Thyroid gland (tissue), 4 donors: ENCODE measurements at regions not wholly inside any gene's neighbourhood (a gene's known extent, or its start where the extent isn't known, plus 50 kb on each side); places are given as distances from the start of the nearest gene placed in this dataset.

Source experiments
- DNase-seq, 2 donors: peaks; one replicate each; pipeline ENCODE4 v3.0.0-alpha.2; 2019
- H3K27ac ChIP-seq, 3 donors: fragments of 200-600 bp; sonication (generic); 1 replicate in 2 of 3; 2 replicates in 1 of 3; pipeline ENCODE4 v1.5.1; 2016 to 2019; ENCODE audit warnings: mild to moderate bottlenecking in 1 of 3, moderate library complexity in 1 of 3
- H3K27me3 ChIP-seq: fragments of 200-600 bp; sonication (generic); one replicate; pipeline ENCODE4 v1.5.1; 2019
- H3K36me3 ChIP-seq, 2 donors: fragments of 200-600 bp; sonication (generic); one replicate each; pipeline ENCODE4 v1.5.1; 2016 to 2019
- H3K4me1 ChIP-seq, 2 donors: fragments of 200-600 bp; sonication (generic); one replicate each; pipeline ENCODE4 v1.5.1; 2017 to 2019
- H3K4me3 ChIP-seq, 3 donors: fragments of 200-600 bp; sonication (generic); replicated peaks in 1 of 3; 1 replicate in 2 of 3; 2 replicates in 1 of 3; pipeline ENCODE4 v1.5.1; 2016; ENCODE audit warnings: mild to moderate bottlenecking in 1 of 3
- H3K9me3 ChIP-seq: fragments of 200-600 bp; sonication (generic); one replicate; pipeline ENCODE4 v1.5.1; 2017
- CTCF ChIP-seq, 6 experiments: fragments of 200-600 bp in 3 of 6; fragments of 450-650 bp in 3 of 6; sonication (generic) in 3 of 6; IDR thresholded peaks; one replicate each; pipeline ENCODE4 v1.5.1; 2016 to 2019; ENCODE audit warnings: antibody characterized with exemption in 6 of 6, mild to moderate bottlenecking in 2 of 6, inconsistent platforms in 1 of 6, moderate library complexity in 1 of 6
- POLR2A ChIP-seq, 2 donors: fragments of 450-650 bp; IDR thresholded peaks; one replicate each; pipeline ENCODE4 v1.6.1; 2017; ENCODE audit warnings: antibody characterized with exemption in 2 of 2, mild to moderate bottlenecking in 2 of 2, moderate library complexity in 1 of 2
- WGBS, 2 donors: methylation state at CpG; one replicate each; pipeline ENCODE4 v1.1.5; 2017; 5-methylcytosine and 5-hydroxymethylcytosine counted together
- intact Hi-C: fragments of 100-400 bp; cut with DNase I; formaldehyde crosslinking; loops from one replicate; pipeline ENCODE4 v1.15.1; 2023

- intact Hi-C loops: no loop called here
- WGBS, 2 donors: 78 to 90% methylated on average over 6 of the region's 6 CpGs
- DNase-seq: no peak
- Histone ChIP-seq H3K36me3 (no peaks in the 10 kb centered on the region), H3K27me3 (no peaks in the 10 kb centered on the region), H3K9me3 (no peaks in the 10 kb centered on the region), H3K4me3 (no peak overlapping the region), H3K4me1 (no peaks in the 10 kb centered on the region), H3K27ac (no peak overlapping the region)
- TF ChIP-seq CTCF (IDR thresholded peaks at IDR 0.05) (no peak), POLR2A (IDR thresholded peaks at IDR 0.05) (no peak)
Observed at GRCh38 chr9:20031836-20032235, 243.0 kb upstream of the SLC24A2 start.

- no peak overlapping the region for H3K4me3 ChIP-seq
- no peak for TF ChIP-seq CTCF (IDR thresholded peaks at IDR 0.05)
Observed at GRCh38 chr9:20030671-20031070, 241.8 kb upstream of the SLC24A2 start.

GRCh38 chr9:20030221-20030620, 241.4 kb upstream of the SLC24A2 start:
- intact Hi-C loops: no loop called here

More at GRCh38 chr9:20030671-20031070, 241.8 kb upstream of the SLC24A2 start:
- DNase-seq: no peak
- Histone ChIP-seq H3K27ac (no peak overlapping the region), H3K27me3 (no peaks in the 10 kb centered on the region), H3K9me3 (no peaks in the 10 kb centered on the region), H3K36me3 (no peaks in the 10 kb centered on the region), H3K4me1 (no peaks in the 10 kb centered on the region)
- 96 to 97% methylated on average over 2 of the region's 2 CpGs for WGBS, 2 donors
- intact Hi-C loops: no loop called here

DNA sequence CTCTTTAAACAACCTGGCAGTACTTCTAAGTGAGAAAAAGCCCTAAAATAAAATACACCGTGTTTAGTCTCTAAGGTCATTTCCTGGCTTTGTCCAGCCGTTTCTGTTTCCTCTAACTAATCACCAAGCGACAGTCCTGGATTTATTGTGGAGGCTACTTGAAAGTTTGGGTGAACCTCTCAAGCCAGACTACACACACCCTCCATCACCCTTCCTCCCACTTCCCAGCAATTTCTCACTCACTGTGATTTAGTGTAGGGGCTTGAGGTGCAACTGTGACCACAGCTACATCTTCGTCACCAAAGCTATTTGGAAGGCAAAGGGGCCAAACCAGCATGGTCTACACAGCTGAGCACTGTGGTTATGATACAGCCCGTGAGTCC, 240.0 kb upstream of the SLC24A2 start:
- Histone ChIP-seq H3K4me3 (no peak overlapping the region), H3K27me3 (no peaks in the 10 kb centered on the region), H3K4me1 (no peaks in the 10 kb centered on the region), H3K9me3 (no peaks in the 10 kb centered on the region), H3K36me3 (no peaks in the 10 kb centered on the region), H3K27ac (no peak overlapping the region)
- DNase-seq: no peak
- TF ChIP-seq POLR2A (IDR thresholded peaks at IDR 0.05): no peak
- TF ChIP-seq CTCF (IDR thresholded peaks at IDR 0.05): no peak
- WGBS, 2 donors: 63 to 70% methylated on average over 5 of the region's 5 CpGs
- intact Hi-C loops: no loop called here

More at GRCh38 chr9:20030221-20030620, 241.4 kb upstream of the SLC24A2 start:
- TF ChIP-seq POLR2A (IDR thresholded peaks at IDR 0.05) (no peak), CTCF (IDR thresholded peaks at IDR 0.05) (no peak)
- H3K4me1 ChIP-seq: no peaks in the 10 kb centered on the region
- H3K9me3 ChIP-seq: no peaks in the 10 kb centered on the region
- no peak overlapping the region for H3K4me3 ChIP-seq
- DNase-seq: no peak
- H3K27me3 ChIP-seq: no peaks in the 10 kb centered on the region
- no peak overlapping the region for H3K27ac ChIP-seq
- WGBS, 2 donors: 89 to 98% methylated on average over 4 of the region's 4 CpGs
- no peaks in the 10 kb centered on the region for H3K36me3 ChIP-seq

DNA sequence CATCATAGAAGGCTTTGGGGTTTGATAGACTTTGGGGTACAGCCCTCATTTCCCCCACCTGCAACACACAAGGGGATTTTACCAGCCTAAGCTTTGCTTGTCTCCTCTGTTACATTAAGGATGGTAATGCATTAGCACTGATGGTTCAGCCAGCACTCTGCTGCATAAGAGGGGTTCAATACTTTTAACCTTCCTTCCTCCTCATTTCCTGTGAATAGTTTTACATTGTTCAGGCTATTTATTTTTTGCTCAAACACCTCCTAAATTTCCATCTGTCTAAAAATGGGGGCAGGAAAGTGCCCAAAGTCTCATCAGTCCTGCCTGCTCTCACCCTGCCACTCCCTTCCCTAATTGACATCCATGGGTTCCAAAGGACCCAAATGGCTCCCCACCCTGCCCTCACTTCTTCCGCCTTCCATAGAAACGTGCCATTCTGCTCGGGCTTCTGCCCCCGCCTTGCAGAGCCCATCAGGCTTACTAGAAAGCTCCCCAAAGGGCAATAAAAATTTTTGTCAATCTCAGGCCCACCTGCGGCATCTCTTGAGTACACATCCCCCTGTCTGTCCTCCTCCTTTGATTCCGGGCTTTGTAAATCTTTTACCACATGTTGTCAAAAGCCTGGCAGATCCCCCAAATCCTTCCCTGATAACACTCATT, 239.5 kb upstream of the SLC24A2 start:
- Histone ChIP-seq H3K36me3 (no peaks in the 10 kb centered on the region), H3K27ac (no peak overlapping the region), H3K9me3 (no peaks in the 10 kb centered on the region), H3K4me3 (no peak overlapping the region), H3K4me1 (no peaks in the 10 kb centered on the region), H3K27me3 (no peaks in the 10 kb centered on the region)
- WGBS, 2 donors: 65 to 77% methylated on average over 6 of the region's 6 CpGs
- TF ChIP-seq CTCF (IDR thresholded peaks at IDR 0.05) (no peak), POLR2A (IDR thresholded peaks at IDR 0.05) (no peak)
- DNase-seq: no peak
- intact Hi-C loops: no loop called here
